DOHH2 (cell line): ENCODE measurements at regions not wholly inside any gene's neighbourhood (a gene's known extent, or its start where the extent isn't known, plus 50 kb on each side); places are given as distances from the start of the nearest gene placed in this dataset.

ENCODE experiments used
- H3F3A ChIP-seq: fragments of 200-600 bp; sonication (generic), shearing (Covaris generic); 2 replicates; pipeline ENCODE4 v1.6.0; 2016; ENCODE audit warnings: antibody characterized with exemption, mild to moderate bottlenecking; ENCODE audit not compliant: control insufficient read depth, insufficient read depth
- H3K27ac ChIP-seq: fragments of 200-600 bp; sonication (generic); 2 replicates; pipeline ENCODE4 v1.5.1; 2014; ENCODE audit warnings: low read depth, mild to moderate bottlenecking, low read length, moderate library complexity
- H3K27me3 ChIP-seq: fragments of 200-600 bp; sonication (generic); 2 replicates; pipeline ENCODE4 v1.6.1; 2014; ENCODE audit warnings: mild to moderate bottlenecking, low read length, mixed read lengths; ENCODE audit not compliant: control insufficient read depth
- H3K36me3 ChIP-seq: fragments of 200-600 bp; sonication (generic); 2 replicates; pipeline ENCODE4 v1.6.1; 2014; ENCODE audit warnings: mild to moderate bottlenecking, low read length, moderate library complexity, mixed read lengths; ENCODE audit not compliant: control insufficient read depth
- H3K4me1 ChIP-seq: fragments of 200-600 bp; sonication (generic); 2 replicates; pipeline ENCODE4 v1.6.1; 2014; ENCODE audit warnings: mild to moderate bottlenecking, low read length, mixed read lengths; ENCODE audit not compliant: control insufficient read depth
- H3K4me2 ChIP-seq: fragments of 200-600 bp; sonication (generic); 2 replicates; pipeline ENCODE4 v1.6.0; 2014; ENCODE audit warnings: mild to moderate bottlenecking, low read length, moderate library complexity
- H3K4me3 ChIP-seq: fragments of 200-600 bp; sonication (generic); 2 replicates; pipeline ENCODE4 v1.5.1; 2014; ENCODE audit warnings: mild to moderate bottlenecking, low read length, mixed read lengths
- H3K79me2 ChIP-seq: fragments of 200-600 bp; sonication (generic); 2 replicates; pipeline ENCODE4 v1.6.1; 2014; ENCODE audit warnings: mild to moderate bottlenecking, low read length, mixed read lengths; ENCODE audit not compliant: control insufficient read depth
- H3K9me2 ChIP-seq: fragments of 200-600 bp; sonication (generic); replicated peaks from 2 replicates; pipeline ENCODE4 v1.6.1; 2014; ENCODE audit warnings: mild to moderate bottlenecking, low read length, mixed read lengths; ENCODE audit not compliant: control insufficient read depth
- H3K9me3 ChIP-seq: fragments of 200-600 bp; sonication (generic); 2 replicates; pipeline ENCODE4 v1.6.1; 2014; ENCODE audit warnings: antibody characterized with exemption, low read length, mixed read lengths; ENCODE audit not compliant: control insufficient read depth, insufficient read depth
- H4K20me1 ChIP-seq: fragments of 200-600 bp; sonication (generic); 2 replicates; pipeline ENCODE4 v1.6.0; 2014; ENCODE audit warnings: low read depth, mild to moderate bottlenecking, antibody characterized with exemption, low read length, moderate library complexity; ENCODE audit not compliant: control insufficient read depth, insufficient read depth
- EZH2phosphoT487 ChIP-seq: fragments of 200-600 bp; sonication (generic); IDR thresholded peaks from 2 replicates; pipeline ENCODE4 v1.6.1; 2017; ENCODE audit warnings: borderline replicate concordance, mild to moderate bottlenecking, antibody characterized with exemption, low read length, moderate library complexity, mixed read lengths
- TF ChIP-seq, protein P1 (sequence below): fragments of 200-600 bp; sonication (generic); IDR thresholded peaks from one replicate; pipeline ENCODE4 v1.5.1; 2014; ENCODE audit warnings: antibody characterized with exemption, mild to moderate bottlenecking, low read depth, low read length; ENCODE audit not compliant: poor library complexity, severe bottlenecking

DNA sequence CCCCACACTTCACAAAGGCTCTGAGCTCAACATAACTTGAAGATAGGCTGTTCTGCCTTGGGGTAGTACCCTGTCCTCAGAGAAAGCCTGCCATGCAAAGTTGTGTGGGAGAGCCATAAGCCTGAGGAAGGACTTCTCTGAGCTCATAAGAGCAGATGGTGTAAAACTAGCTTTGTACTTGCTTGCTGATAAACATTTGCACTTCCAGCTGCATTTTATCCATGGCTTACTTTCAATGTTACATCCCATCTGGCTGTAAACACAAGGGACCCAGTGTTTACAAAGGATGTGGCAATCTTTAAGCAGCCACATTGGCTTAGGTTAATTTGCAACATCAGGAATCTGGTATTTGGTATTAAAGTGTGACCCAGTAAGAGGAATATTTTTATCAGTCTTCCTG is 258.1 kb downstream of the IPO8 start:
- Histone ChIP-seq H3K36me3 (no peaks in the 10 kb centered on the region), H3K9me2 (no peaks in the 10 kb centered on the region), H3K79me2 (no peaks in the 10 kb centered on the region), H3K4me3 (no peak overlapping the region), H3K27me3 (no peaks in the 10 kb centered on the region), H3K9me3 (no peaks in the 10 kb centered on the region), H3F3A (no peaks in the 10 kb centered on the region), H3K4me1 (no peaks in the 10 kb centered on the region), H3K27ac (no peak overlapping the region), H3K4me2 (no peak overlapping the region), H4K20me1 (no peaks in the 10 kb centered on the region)
- no peak for TF ChIP-seq EZH2phosphoT487
- TF ChIP-seq, protein P1, sequence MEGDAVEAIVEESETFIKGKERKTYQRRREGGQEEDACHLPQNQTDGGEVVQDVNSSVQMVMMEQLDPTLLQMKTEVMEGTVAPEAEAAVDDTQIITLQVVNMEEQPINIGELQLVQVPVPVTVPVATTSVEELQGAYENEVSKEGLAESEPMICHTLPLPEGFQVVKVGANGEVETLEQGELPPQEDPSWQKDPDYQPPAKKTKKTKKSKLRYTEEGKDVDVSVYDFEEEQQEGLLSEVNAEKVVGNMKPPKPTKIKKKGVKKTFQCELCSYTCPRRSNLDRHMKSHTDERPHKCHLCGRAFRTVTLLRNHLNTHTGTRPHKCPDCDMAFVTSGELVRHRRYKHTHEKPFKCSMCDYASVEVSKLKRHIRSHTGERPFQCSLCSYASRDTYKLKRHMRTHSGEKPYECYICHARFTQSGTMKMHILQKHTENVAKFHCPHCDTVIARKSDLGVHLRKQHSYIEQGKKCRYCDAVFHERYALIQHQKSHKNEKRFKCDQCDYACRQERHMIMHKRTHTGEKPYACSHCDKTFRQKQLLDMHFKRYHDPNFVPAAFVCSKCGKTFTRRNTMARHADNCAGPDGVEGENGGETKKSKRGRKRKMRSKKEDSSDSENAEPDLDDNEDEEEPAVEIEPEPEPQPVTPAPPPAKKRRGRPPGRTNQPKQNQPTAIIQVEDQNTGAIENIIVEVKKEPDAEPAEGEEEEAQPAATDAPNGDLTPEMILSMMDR: no peak

GRCh38 chr12:30437044-30437443 is 258.6 kb downstream of the IPO8 start:
- TF ChIP-seq, protein P1: no peak
- no peak for TF ChIP-seq EZH2phosphoT487

GRCh38 chr12:30428098-30428497 is 267.6 kb downstream of the IPO8 start:
- no peak for TF ChIP-seq EZH2phosphoT487
- TF ChIP-seq, protein P1: no peak
- Histone ChIP-seq H3K27me3 (no peaks in the 10 kb centered on the region), H3K36me3 (no peaks in the 10 kb centered on the region), H3K9me2 (no peaks in the 10 kb centered on the region), H3K79me2 (no peaks in the 10 kb centered on the region), H3K4me3 (no peak overlapping the region), H3K4me2 (no peak overlapping the region), H3K9me3 (no peaks in the 10 kb centered on the region; the same call in 1 of the 2 replicates), H3K4me1 (no peaks in the 10 kb centered on the region), H4K20me1 (no peaks in the 10 kb centered on the region), H3K27ac (no peak overlapping the region), H3F3A (no peaks in the 10 kb centered on the region)

More at GRCh38 chr12:30437044-30437443, 258.6 kb downstream of the IPO8 start:
- H3K4me3 ChIP-seq: no peak overlapping the region
- H3K79me2 ChIP-seq: no peaks in the 10 kb centered on the region
- no peaks in the 10 kb centered on the region for H3K27me3 ChIP-seq
- no peaks in the 10 kb centered on the region for H3K9me3 ChIP-seq
- H4K20me1 ChIP-seq: no peaks in the 10 kb centered on the region
- H3K9me2 ChIP-seq: no peaks in the 10 kb centered on the region
- no peak overlapping the region for H3K27ac ChIP-seq
- H3K4me1 ChIP-seq: no peaks in the 10 kb centered on the region
- no peaks in the 10 kb centered on the region for H3K36me3 ChIP-seq
- no peak overlapping the region for H3K4me2 ChIP-seq
- no peaks in the 10 kb centered on the region for H3F3A ChIP-seq
